Astrocyte (in vitro differentiated cells and primary cell): ENCODE measurements at regions not wholly inside any gene's neighbourhood (a gene's known extent, or its start where the extent isn't known, plus 50 kb on each side); places are given as distances from the start of the nearest gene placed in this dataset.

Source experiments
- DNase-seq: peaks from one replicate; pipeline ENCODE4 v3.0.0-alpha.2; 2010; ENCODE audit warnings: low read depth
- FAIRE-seq: peaks from 2 replicates; lab custom pipeline; 2011; peaks lifted over from hg19 to GRCh38; lab: Jason Lieb, UNC
- H2AFZ ChIP-seq: 2 replicates; pipeline ENCODE4 v1.6.0; 2012; ENCODE audit warnings: low read depth, low read length, inconsistent platforms
- H3K27ac ChIP-seq: 2 replicates; pipeline ENCODE4 v1.5.1; 2011; ENCODE audit warnings: low read depth, low read length, inconsistent platforms
- H3K27me3 ChIP-seq: 2 replicates; pipeline ENCODE4 v1.6.0; 2011; ENCODE audit warnings: low read length, inconsistent platforms; ENCODE audit not compliant: insufficient read depth
- H3K36me3 ChIP-seq: 2 replicates; pipeline ENCODE4 v1.5.1; 2011; ENCODE audit warnings: low read length, inconsistent platforms; ENCODE audit not compliant: insufficient read depth
- H3K4me1 ChIP-seq: 2 replicates; pipeline ENCODE4 v1.5.1; 2011; ENCODE audit warnings: low read length, inconsistent platforms; ENCODE audit not compliant: insufficient read depth
- H3K4me2 ChIP-seq: 2 replicates; pipeline ENCODE4 v1.6.0; 2012; ENCODE audit warnings: low read length, inconsistent platforms
- H3K4me3 ChIP-seq: 2 replicates; pipeline ENCODE4 v1.5.1; 2011; ENCODE audit warnings: low read depth, mild to moderate bottlenecking, low read length, inconsistent platforms; ENCODE audit not compliant: insufficient read depth
- H3K79me2 ChIP-seq: 2 replicates; pipeline ENCODE4 v1.6.0; 2012; ENCODE audit warnings: mild to moderate bottlenecking, low read length, inconsistent platforms; ENCODE audit not compliant: insufficient read depth
- H3K9ac ChIP-seq: 2 replicates; pipeline ENCODE4 v1.6.0; 2012; ENCODE audit warnings: mild to moderate bottlenecking, low read length, inconsistent platforms
- H3K9me3 ChIP-seq: 2 replicates; pipeline ENCODE4 v1.5.1; 2012; ENCODE audit warnings: low read depth, mild to moderate bottlenecking, low read length, inconsistent platforms; ENCODE audit not compliant: insufficient read depth
- H4K20me1 ChIP-seq: 2 replicates; pipeline ENCODE4 v1.6.0; 2012; ENCODE audit warnings: low read length, inconsistent platforms; ENCODE audit not compliant: insufficient read depth
- H3K27ac Mint-ChIP-seq: one replicate; pipeline ENCODE4 v1.8.0; 2021; ENCODE audit warnings: mild to moderate bottlenecking, mixed read lengths; ENCODE audit not compliant: unreplicated experiment
- H3K27me3 Mint-ChIP-seq: one replicate; pipeline ENCODE4 v1.8.0; 2021; ENCODE audit warnings: low read depth, mixed read lengths; ENCODE audit not compliant: unreplicated experiment
- H3K36me3 Mint-ChIP-seq: one replicate; pipeline ENCODE4 v1.8.0; 2021; ENCODE audit warnings: low read depth, mixed read lengths; ENCODE audit not compliant: unreplicated experiment
- H3K4me1 Mint-ChIP-seq: one replicate; pipeline ENCODE4 v1.8.0; 2021; ENCODE audit warnings: low read depth, mixed read lengths; ENCODE audit not compliant: unreplicated experiment
- H3K4me3 Mint-ChIP-seq: one replicate; pipeline ENCODE4 v1.8.0; 2021; ENCODE audit warnings: mild to moderate bottlenecking, moderate library complexity, mixed read lengths; ENCODE audit not compliant: unreplicated experiment
- H3K9me3 Mint-ChIP-seq: one replicate; pipeline ENCODE4 v1.8.0; 2021; ENCODE audit warnings: mild to moderate bottlenecking, mixed read lengths; ENCODE audit not compliant: unreplicated experiment
- CTCF ChIP-seq: IDR thresholded peaks from 2 replicates; pipeline ENCODE4 v1.5.1; 2011; ENCODE audit warnings: low read depth, mild to moderate bottlenecking, inconsistent platforms, low read length, moderate library complexity; ENCODE audit not compliant: insufficient read depth
- EZH2 ChIP-seq: IDR thresholded peaks from 2 replicates; pipeline ENCODE4 v1.6.1; 2012; ENCODE audit warnings: mild to moderate bottlenecking, low read length, inconsistent platforms; ENCODE audit not compliant: insufficient read depth

- Histone ChIP-seq H2AFZ (no peak overlapping the region), H3K79me2 (no peaks in the 10 kb centered on the region), H3K27ac (no peak overlapping the region), H4K20me1 (no peaks in the 10 kb centered on the region), H3K36me3 (no peaks in the 10 kb centered on the region), H3K9me3 (no peaks in the 10 kb centered on the region), H3K4me3 (no peak overlapping the region), H3K4me1 (no peaks in the 10 kb centered on the region), H3K4me2 (no peak overlapping the region), H3K9ac (no peak overlapping the region), H3K27me3 (peaks cover 10% of the 10 kb centered on the region)
- Mint-ChIP-seq H3K36me3 (no peaks in the 10 kb centered on the region), H3K27me3 (peaks cover 55% of the 10 kb centered on the region), H3K9me3 (peaks cover 17% of the 10 kb centered on the region), H3K4me3 (no peak overlapping the region), H3K27ac (no peak overlapping the region), H3K4me1 (no peaks in the 10 kb centered on the region)
- DNase-seq (no peak), FAIRE-seq (no peak)
- no peak for TF ChIP-seq CTCF
- no peak for TF ChIP-seq EZH2
Measured at GRCh38 chr14:104382361-104383087, 197.0 kb upstream of the C14orf180 start.

- Histone ChIP-seq H3K27ac (no peak overlapping the region), H4K20me1 (no peaks in the 10 kb centered on the region), H3K4me3 (no peak overlapping the region), H3K9ac (no peak overlapping the region), H3K27me3 (peaks cover 10% of the 10 kb centered on the region), H3K4me1 (no peaks in the 10 kb centered on the region), H3K36me3 (no peaks in the 10 kb centered on the region), H3K9me3 (no peaks in the 10 kb centered on the region), H3K4me2 (no peak overlapping the region), H2AFZ (no peak overlapping the region), H3K79me2 (no peaks in the 10 kb centered on the region)
- H3K9me3 Mint-ChIP-seq = peaks cover 17% of the 10 kb centered on the region
- no peaks in the 10 kb centered on the region for H3K4me1 Mint-ChIP-seq
- TF ChIP-seq CTCF (no peak), EZH2 (no peak)
- FAIRE-seq (no peak), DNase-seq (no peak)
- H3K27me3 Mint-ChIP-seq = peaks cover 47% of the 10 kb centered on the region
- H3K4me3 Mint-ChIP-seq = no peak overlapping the region
- H3K27ac Mint-ChIP-seq = no peak overlapping the region
- no peaks in the 10 kb centered on the region for H3K36me3 Mint-ChIP-seq
Measured at GRCh38 chr14:104383088-104383995, 196.2 kb upstream of the C14orf180 start.
